Right lobe of liver (tissue), 4 donors: ENCODE measurements at regions not wholly inside any gene's neighbourhood (a gene's known extent, or its start where the extent isn't known, plus 50 kb on each side); places are given as distances from the start of the nearest gene placed in this dataset.

ENCODE experiments used
- CTCF ChIP-seq, 4 donors: fragments of 200-600 bp in 3 of 4; fragments of 450-650 bp in 1 of 4; IDR thresholded peaks; one replicate each; pipeline versions ENCODE4 v1.5.1 to v1.8.0; 2016 to 2022; ENCODE audit warnings: antibody characterized with exemption in 4 of 4, mild to moderate bottlenecking in 2 of 4
- POLR2A ChIP-seq: fragments of 450-650 bp; IDR thresholded peaks from one replicate; pipeline ENCODE4 v1.6.1; 2017; ENCODE audit warnings: antibody characterized with exemption, mild to moderate bottlenecking
- donor health status: DM: no; HTN: no; CAD: no.
- donor health status: DM: no; HTN: no; CAD: no.
- donor health status: DM: no; HTN: yes; CAD: no.

GRCh38 chr2:211061612-211062296 lies 505.4 kb downstream of the CPS1 start:
- TF ChIP-seq CTCF (IDR thresholded peaks at IDR 0.05) (no peak), POLR2A (no peak)
